IMR-90 (cell line): ENCODE measurements at regions not wholly inside any gene's neighbourhood (a gene's known extent, or its start where the extent isn't known, plus 50 kb on each side); places are given as distances from the start of the nearest gene placed in this dataset.

Experiments
- CEBPB ChIP-seq: IDR thresholded peaks from 2 replicates; pipeline ENCODE4 v1.6.1; 2012; ENCODE audit warnings: low read depth, low read length, improper control_type of control experiment
- FOS ChIP-seq: fragments of 150-350 bp; IDR thresholded peaks from 2 replicates; pipeline ENCODE4 v1.6.1; 2016; ENCODE audit warnings: low read depth, low read length
- MXI1 ChIP-seq: IDR thresholded peaks from 2 replicates; pipeline ENCODE4 v1.6.1; 2012; ENCODE audit warnings: low read depth, mild to moderate bottlenecking, low read length, moderate library complexity, borderline replicate concordance
- POLR2A ChIP-seq: IDR thresholded peaks from 2 replicates; pipeline ENCODE4 v1.6.1; 2012; ENCODE audit warnings: mild to moderate bottlenecking, low read depth, low read length
- RCOR1 ChIP-seq: IDR thresholded peaks from 2 replicates; pipeline ENCODE4 v1.6.1; 2012; ENCODE audit warnings: mild to moderate bottlenecking, low read length, improper control_type of control experiment; ENCODE audit not compliant: insufficient replicate concordance
- RFX5 ChIP-seq: IDR thresholded peaks from 2 replicates; pipeline ENCODE4 v1.8.0; 2012; ENCODE audit warnings: low read depth, mild to moderate bottlenecking, low read length, moderate library complexity
- SMC3 ChIP-seq: fragments of 150-350 bp; IDR thresholded peaks from 2 replicates; pipeline ENCODE4 v1.6.1; 2016; ENCODE audit warnings: low read depth, mild to moderate bottlenecking, antibody characterized with exemption, low read length, moderate library complexity
- TF ChIP-seq, protein P1 (sequence below): conservative IDR thresholded peaks from 2 replicates; pipeline ENCODE4 v1.5.1; 2012; ENCODE audit warnings: mild to moderate bottlenecking, low read depth, low read length, improper control_type of control experiment

DNA sequence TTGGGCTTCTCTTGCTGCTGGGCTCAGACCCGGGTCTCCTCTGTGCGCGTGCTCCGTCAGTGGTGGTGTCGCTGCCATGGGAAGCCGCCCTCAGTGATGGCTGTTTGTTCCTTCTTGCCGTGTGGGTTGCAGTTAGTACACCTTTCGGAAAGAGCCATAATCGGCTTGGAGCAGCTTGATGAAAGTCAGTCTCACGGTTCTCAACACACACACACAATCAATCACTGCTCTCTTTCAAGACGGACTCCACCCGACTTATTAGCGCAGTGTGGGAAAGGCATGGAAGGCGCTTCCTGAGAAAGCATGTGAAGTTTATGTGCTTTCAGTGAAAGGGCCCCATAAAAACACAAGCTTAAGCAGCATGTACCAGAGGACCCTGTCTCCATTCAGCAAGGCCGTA, 64.1 kb downstream of the SOX11 start:
- TF ChIP-seq, protein P1, sequence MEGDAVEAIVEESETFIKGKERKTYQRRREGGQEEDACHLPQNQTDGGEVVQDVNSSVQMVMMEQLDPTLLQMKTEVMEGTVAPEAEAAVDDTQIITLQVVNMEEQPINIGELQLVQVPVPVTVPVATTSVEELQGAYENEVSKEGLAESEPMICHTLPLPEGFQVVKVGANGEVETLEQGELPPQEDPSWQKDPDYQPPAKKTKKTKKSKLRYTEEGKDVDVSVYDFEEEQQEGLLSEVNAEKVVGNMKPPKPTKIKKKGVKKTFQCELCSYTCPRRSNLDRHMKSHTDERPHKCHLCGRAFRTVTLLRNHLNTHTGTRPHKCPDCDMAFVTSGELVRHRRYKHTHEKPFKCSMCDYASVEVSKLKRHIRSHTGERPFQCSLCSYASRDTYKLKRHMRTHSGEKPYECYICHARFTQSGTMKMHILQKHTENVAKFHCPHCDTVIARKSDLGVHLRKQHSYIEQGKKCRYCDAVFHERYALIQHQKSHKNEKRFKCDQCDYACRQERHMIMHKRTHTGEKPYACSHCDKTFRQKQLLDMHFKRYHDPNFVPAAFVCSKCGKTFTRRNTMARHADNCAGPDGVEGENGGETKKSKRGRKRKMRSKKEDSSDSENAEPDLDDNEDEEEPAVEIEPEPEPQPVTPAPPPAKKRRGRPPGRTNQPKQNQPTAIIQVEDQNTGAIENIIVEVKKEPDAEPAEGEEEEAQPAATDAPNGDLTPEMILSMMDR: no peak
- no peak for TF ChIP-seq CEBPB
- TF ChIP-seq RFX5: no peak
- TF ChIP-seq RCOR1: no peak
- TF ChIP-seq SMC3: no peak
- no peak for TF ChIP-seq FOS
- no peak for TF ChIP-seq MXI1
- TF ChIP-seq POLR2A: no peak
